DND-41 (cell line): ENCODE measurements at regions not wholly inside any gene's neighbourhood (a gene's known extent, or its start where the extent isn't known, plus 50 kb on each side); places are given as distances from the start of the nearest gene placed in this dataset.

Experiments used
- EZH2 ChIP-seq: IDR thresholded peaks from 3 replicates; pipeline ENCODE4 v1.6.1; 2012; ENCODE audit warnings: borderline replicate concordance, low read depth, mild to moderate bottlenecking, moderate library complexity, low read length, inconsistent platforms; ENCODE audit not compliant: severe bottlenecking
- TF ChIP-seq, protein P1 (sequence below): IDR thresholded peaks from 2 replicates; pipeline ENCODE4 v1.5.1; 2012; ENCODE audit warnings: borderline replicate concordance, low read length, moderate library complexity, mild to moderate bottlenecking; ENCODE audit not compliant: poor library complexity, severe bottlenecking; ENCODE audit errors: extremely low read depth

DNA sequence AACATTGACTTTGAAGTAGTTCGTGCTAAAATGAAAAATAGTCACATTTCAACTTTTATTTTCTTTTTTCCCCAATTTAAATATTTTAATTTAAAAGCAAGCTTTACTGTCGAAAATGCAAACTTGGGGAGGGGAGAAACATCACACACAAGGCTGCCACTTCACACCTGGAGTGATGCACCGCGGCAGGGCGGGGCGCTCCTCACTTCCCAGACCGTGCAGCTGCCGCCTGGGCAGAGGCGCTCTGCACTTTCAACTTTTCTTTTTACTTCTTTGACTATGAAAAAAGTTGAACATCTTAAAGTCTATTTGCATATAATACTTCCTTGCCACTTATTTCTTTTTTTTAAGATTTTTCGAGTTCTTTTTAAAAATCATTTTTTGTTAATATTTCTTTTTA, 993.3 kb upstream of the GJE1 start:
- TF ChIP-seq EZH2, result no peak
- TF ChIP-seq, protein P1, sequence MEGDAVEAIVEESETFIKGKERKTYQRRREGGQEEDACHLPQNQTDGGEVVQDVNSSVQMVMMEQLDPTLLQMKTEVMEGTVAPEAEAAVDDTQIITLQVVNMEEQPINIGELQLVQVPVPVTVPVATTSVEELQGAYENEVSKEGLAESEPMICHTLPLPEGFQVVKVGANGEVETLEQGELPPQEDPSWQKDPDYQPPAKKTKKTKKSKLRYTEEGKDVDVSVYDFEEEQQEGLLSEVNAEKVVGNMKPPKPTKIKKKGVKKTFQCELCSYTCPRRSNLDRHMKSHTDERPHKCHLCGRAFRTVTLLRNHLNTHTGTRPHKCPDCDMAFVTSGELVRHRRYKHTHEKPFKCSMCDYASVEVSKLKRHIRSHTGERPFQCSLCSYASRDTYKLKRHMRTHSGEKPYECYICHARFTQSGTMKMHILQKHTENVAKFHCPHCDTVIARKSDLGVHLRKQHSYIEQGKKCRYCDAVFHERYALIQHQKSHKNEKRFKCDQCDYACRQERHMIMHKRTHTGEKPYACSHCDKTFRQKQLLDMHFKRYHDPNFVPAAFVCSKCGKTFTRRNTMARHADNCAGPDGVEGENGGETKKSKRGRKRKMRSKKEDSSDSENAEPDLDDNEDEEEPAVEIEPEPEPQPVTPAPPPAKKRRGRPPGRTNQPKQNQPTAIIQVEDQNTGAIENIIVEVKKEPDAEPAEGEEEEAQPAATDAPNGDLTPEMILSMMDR, result no peak
